Inflammatory macrophage treated with lipopolysaccharide for 4 hours (primary cell): ENCODE measurements at regions not wholly inside any gene's neighbourhood (a gene's known extent, or its start where the extent isn't known, plus 50 kb on each side); places are given as distances from the start of the nearest gene placed in this dataset.
"Not testable (repeated sequence)": the region's sequence is repeated elsewhere in the genome, so short reads cannot be mapped to it uniquely, and the experiment has no call there.

Experiments
- DNase-seq: peaks from one replicate; pipeline ENCODE4 v3.0.0-alpha.2; 2020

- DNase-seq: not testable (repeated sequence)
These were observed 217.8 kb downstream of the TLE3 start for GRCh38 chr15:69879963-69880362.

- no peak for DNase-seq
These were observed 217.0 kb downstream of the TLE3 start for GRCh38 chr15:69880571-69881301.

- DNase-seq: no peak
These were observed 216.4 kb downstream of the TLE3 start for GRCh38 chr15:69881302-69881670.

GRCh38 chr15:69881766-69882165 lies 216.0 kb downstream of the TLE3 start:
- no peak for DNase-seq

- DNase-seq: no peak
These were observed 214.4 kb downstream of the TLE3 start for GRCh38 chr15:69883306-69883705.

- no peak for DNase-seq
These were observed 212.4 kb downstream of the TLE3 start for GRCh38 chr15:69885173-69885955.

GRCh38 chr15:69887009-69887408 lies 210.7 kb downstream of the TLE3 start:
- no peak for DNase-seq

- no peak for DNase-seq
These were observed 210.2 kb downstream of the TLE3 start for GRCh38 chr15:69887553-69887952.

GRCh38 chr15:69888406-69888805 lies 209.3 kb downstream of the TLE3 start:
- no peak for DNase-seq

- no peak for DNase-seq
These were observed 206.6 kb downstream of the TLE3 start for GRCh38 chr15:69891070-69891536.

GRCh38 chr15:69891606-69892005 lies 206.1 kb downstream of the TLE3 start:
- no peak for DNase-seq

- no peak for DNase-seq
These were observed 205.4 kb downstream of the TLE3 start for GRCh38 chr15:69892351-69892750.

GRCh38 chr15:69893086-69893485 lies 204.6 kb downstream of the TLE3 start:
- no peak for DNase-seq

- DNase-seq: no peak
These were observed 203.9 kb downstream of the TLE3 start for GRCh38 chr15:69893863-69894262.

- DNase-seq: no peak
These were observed 202.5 kb downstream of the TLE3 start for GRCh38 chr15:69895202-69895601.

GRCh38 chr15:69896606-69897005 lies 201.1 kb downstream of the TLE3 start:
- no peak for DNase-seq

- no peak for DNase-seq
These were observed 200.7 kb downstream of the TLE3 start for GRCh38 chr15:69897061-69897460.

- no peak for DNase-seq
These were observed 200.1 kb downstream of the TLE3 start for GRCh38 chr15:69897471-69898237.

GRCh38 chr15:69898243-69898642 lies 199.5 kb downstream of the TLE3 start:
- no peak for DNase-seq

GRCh38 chr15:69902414-69903062 lies 195.2 kb downstream of the TLE3 start:
- no peak for DNase-seq

- DNase-seq: peak; percentile 10
These were observed 193.9 kb downstream of the TLE3 start for GRCh38 chr15:69903470-69904469.
